ENCODE measurements at regions not wholly inside any gene's neighbourhood (a gene's known extent, or its start where the extent isn't known, plus 50 kb on each side); places are given as distances from the start of the nearest gene placed in this dataset.

GRCh38 chr9:38286766-38287165 lies 105.7 kb upstream of the ALDH1B1 start:
- no peak overlapping the region for H3K27ac ChIP-seq
- TF ChIP-seq ZFX (IDR thresholded peaks at IDR 0.05) (no peak), CTCF (conservative IDR thresholded peaks at IDR 0.05) (no peak)

DNA sequence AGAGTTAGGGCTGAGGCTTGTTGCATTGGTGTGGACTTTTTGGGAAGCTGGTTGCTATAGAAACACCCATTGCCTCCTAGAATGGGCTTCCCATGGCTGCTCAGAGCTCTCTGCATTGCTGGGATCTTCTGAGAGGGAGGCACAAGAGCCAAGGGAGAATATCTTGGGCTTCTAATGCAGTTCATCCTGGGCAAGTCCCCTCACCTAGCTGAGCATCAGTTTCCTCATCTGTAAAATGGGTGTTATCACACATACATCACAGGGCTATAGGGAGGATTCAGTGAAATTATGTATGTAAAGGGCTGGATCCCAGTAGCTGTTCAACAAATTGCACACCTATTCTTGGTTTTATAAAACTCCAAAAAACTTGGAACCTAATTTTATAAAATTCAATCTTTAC lies 106.1 kb upstream of the ALDH1B1 start:
- no peak overlapping the region for H3K27ac ChIP-seq
- no peak for TF ChIP-seq ZFX (IDR thresholded peaks at IDR 0.05)
- no peak for TF ChIP-seq CTCF (conservative IDR thresholded peaks at IDR 0.05)

- TF ChIP-seq CTCF (conservative IDR thresholded peaks at IDR 0.05), result no peak
- no peak for TF ChIP-seq ZFX (IDR thresholded peaks at IDR 0.05)
- H3K27ac ChIP-seq, result no peak overlapping the region
Observed at GRCh38 chr9:38285236-38285635, 107.3 kb upstream of the ALDH1B1 start.

DNA sequence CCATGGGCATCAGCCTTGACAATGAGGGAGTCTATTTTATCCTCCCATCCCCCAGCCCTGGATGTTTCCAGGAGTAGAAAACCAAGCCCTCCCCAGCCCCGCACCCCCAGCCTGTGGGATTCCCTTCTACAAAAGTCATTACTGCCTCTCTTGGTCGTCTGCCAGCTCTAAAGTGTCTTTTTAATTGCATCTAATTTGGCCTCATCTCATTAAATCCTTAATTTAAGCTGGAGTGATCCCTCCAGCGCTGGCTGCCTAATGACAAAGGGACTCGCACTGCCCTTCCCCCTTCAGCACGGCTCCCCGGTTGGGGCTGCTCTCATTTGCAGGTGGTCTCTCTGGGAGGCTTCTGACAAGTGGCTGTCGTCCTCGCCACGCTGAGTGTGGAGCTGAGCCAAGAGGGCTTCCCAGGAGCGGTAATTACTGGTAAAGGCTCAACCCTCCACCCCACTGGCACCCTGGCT lies 107.9 kb upstream of the ALDH1B1 start:
- H3K27ac ChIP-seq, result no peak overlapping the region
- TF ChIP-seq ZFX (IDR thresholded peaks at IDR 0.05), result no peak
- no peak for TF ChIP-seq CTCF (conservative IDR thresholded peaks at IDR 0.05)

- no peak overlapping the region for H3K27ac ChIP-seq
Observed at GRCh38 chr9:38284039-38284575, 108.4 kb upstream of the ALDH1B1 start.

GRCh38 chr9:38282756-38283155 lies 109.7 kb upstream of the ALDH1B1 start:
- H3K27ac ChIP-seq, result no peak overlapping the region
- TF ChIP-seq CTCF (conservative IDR thresholded peaks at IDR 0.05) (no peak), ZFX (IDR thresholded peaks at IDR 0.05) (no peak)

More at GRCh38 chr9:38284039-38284575, 108.4 kb upstream of the ALDH1B1 start:
- no peak for TF ChIP-seq ZFX (IDR thresholded peaks at IDR 0.05)

GRCh38 chr9:38281917-38282316 lies 110.6 kb upstream of the ALDH1B1 start:
- no peak overlapping the region for H3K27ac ChIP-seq
- TF ChIP-seq ZFX (IDR thresholded peaks at IDR 0.05), result no peak
- TF ChIP-seq CTCF (conservative IDR thresholded peaks at IDR 0.05), result no peak

DNA sequence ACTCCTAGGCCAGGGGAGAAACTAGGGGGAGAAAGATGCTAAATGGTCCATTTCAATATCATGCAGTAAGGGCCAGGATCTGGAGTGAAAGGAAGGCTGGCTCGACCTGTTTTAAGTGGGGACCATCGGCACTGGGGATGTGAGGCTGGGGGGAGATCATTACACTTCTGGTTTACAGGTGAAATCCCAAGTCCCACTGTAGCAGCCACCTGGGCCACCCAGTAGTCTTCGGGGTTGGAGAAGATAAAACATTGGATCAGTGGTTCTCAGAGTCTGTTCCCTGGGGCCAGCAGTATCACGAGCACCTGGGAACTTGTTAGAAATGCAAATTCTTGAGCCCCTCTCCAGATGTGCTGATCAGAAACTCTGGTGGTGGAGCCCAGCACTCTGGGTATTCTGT lies 111.3 kb upstream of the ALDH1B1 start:
- TF ChIP-seq ZFX (IDR thresholded peaks at IDR 0.05), result no peak
- no peak for TF ChIP-seq CTCF (conservative IDR thresholded peaks at IDR 0.05)
- H3K27ac ChIP-seq, result no peak overlapping the region
